GM23248 (cell line): ENCODE measurements at regions not wholly inside any gene's neighbourhood (a gene's known extent, or its start where the extent isn't known, plus 50 kb on each side); places are given as distances from the start of the nearest gene placed in this dataset.

Experiments used
- EZH2 ChIP-seq: fragments of 200-600 bp; sonication (generic); IDR thresholded peaks from 2 replicates; pipeline ENCODE4 v1.6.1; 2018; ENCODE audit warnings: antibody characterized with exemption, mild to moderate bottlenecking; ENCODE audit not compliant: insufficient read depth, poor library complexity, severe bottlenecking
- EZH2phosphoT487 ChIP-seq: fragments of 200-600 bp; sonication (generic); IDR thresholded peaks from 2 replicates; pipeline ENCODE4 v1.6.1; 2018; ENCODE audit warnings: antibody characterized with exemption, moderate library complexity, mild to moderate bottlenecking, low read depth; ENCODE audit not compliant: insufficient read depth

DNA sequence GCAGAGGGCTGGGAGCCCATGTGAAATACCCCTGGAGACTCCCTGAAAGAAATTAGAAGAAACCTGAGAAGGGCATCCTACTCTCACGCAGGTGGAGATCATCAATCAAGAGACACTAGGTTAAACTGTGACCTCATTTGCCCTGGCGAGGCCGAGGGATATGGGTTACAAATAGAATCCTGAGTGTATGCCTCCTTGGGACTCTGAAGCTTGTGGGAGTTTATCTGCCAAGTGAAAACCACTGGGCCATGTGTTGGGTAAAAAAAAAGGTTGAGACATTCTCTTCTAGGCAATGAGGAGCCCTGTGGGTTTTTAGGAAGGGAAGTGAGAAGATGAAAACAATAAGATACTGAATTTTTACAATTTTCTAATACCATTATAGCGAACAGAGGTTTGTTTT, 160.7 kb upstream of the ARID2 start:
- TF ChIP-seq EZH2 (no peak), EZH2phosphoT487 (no peak)
